H1 (cell line): ENCODE measurements at regions not wholly inside any gene's neighbourhood (a gene's known extent, or its start where the extent isn't known, plus 50 kb on each side); places are given as distances from the start of the nearest gene placed in this dataset.

Source experiments
- BRCA1 ChIP-seq: IDR thresholded peaks from 2 replicates; pipeline ENCODE4 v1.6.1; 2012; ENCODE audit warnings: low read depth, low read length, improper control_type of control experiment
- CHD1 ChIP-seq: IDR thresholded peaks from 2 replicates; pipeline ENCODE4 v1.6.1; 2012; ENCODE audit warnings: low read depth, low read length, improper control_type of control experiment
- FOSL1 ChIP-seq: IDR thresholded peaks from 2 replicates; pipeline ENCODE4 v1.6.1; 2011; ENCODE audit warnings: mild to moderate bottlenecking, low read depth, low read length, moderate library complexity; ENCODE audit not compliant: insufficient read depth
- JUND ChIP-seq: IDR thresholded peaks from 2 replicates; pipeline ENCODE4 v1.6.1; 2011; ENCODE audit warnings: mild to moderate bottlenecking, improper control_type of control experiment, low read length
- NRF1 ChIP-seq: IDR thresholded peaks from 2 replicates; pipeline ENCODE4 v1.6.1; 2011; ENCODE audit warnings: mild to moderate bottlenecking, low read depth, low read length, improper control_type of control experiment
- POU5F1 ChIP-seq: IDR thresholded peaks from 2 replicates; pipeline ENCODE4 v1.6.1; 2011; ENCODE audit warnings: low read depth, mild to moderate bottlenecking, low read length, moderate library complexity
- SP1 ChIP-seq: IDR thresholded peaks from 2 replicates; pipeline ENCODE4 v1.6.1; 2011; ENCODE audit warnings: low read depth, low read length
- TAF7 ChIP-seq: optimal IDR thresholded peaks from 2 replicates; pipeline ENCODE3; 2011; ENCODE audit warnings: low read depth, mild to moderate bottlenecking, inconsistent platforms, low read length, moderate library complexity, borderline replicate concordance
- YY1 ChIP-seq: IDR thresholded peaks from 2 replicates; pipeline ENCODE4 v1.6.1; 2011; ENCODE audit warnings: low read depth, mild to moderate bottlenecking, low read length
- TF ChIP-seq, protein P1 (sequence below): IDR thresholded peaks from 2 replicates; pipeline ENCODE4 v1.6.1; 2012; ENCODE audit warnings: low read length, inconsistent platforms
- TF ChIP-seq, protein P2 (sequence below): fragments of 300-600 bp; sonication (generic); IDR thresholded peaks from 2 replicates; pipeline ENCODE4 v1.7.1; 2012; ENCODE audit warnings: low read length, moderate library complexity, mild to moderate bottlenecking, inconsistent platforms; ENCODE audit not compliant: insufficient replicate concordance

DNA sequence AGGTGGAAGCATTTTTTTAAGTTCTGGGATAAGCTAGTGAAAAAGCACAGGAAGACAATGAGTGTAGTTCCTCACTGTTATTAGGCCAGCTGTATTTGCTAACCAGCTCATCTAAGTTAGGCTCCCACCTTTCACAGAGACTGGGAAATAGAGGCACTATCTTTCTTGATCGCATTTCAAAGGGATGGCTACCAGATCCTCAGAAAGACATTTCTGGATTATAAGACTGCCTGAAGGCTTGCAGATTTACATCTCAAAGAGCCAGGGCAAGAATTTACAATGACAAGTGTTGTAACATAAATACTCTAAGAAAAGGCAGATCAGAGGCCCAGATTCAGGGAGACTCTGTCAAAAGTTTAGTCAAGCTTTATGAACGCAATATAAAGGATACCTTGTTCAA is 1005.5 kb downstream of the PCDH9 start (continued):
- TF ChIP-seq BRCA1 (no peak), SP1 (peak; percentile 81), CHD1 (no peak), JUND (0 out of 2 replicates have a peak, but pooled peaks have one; percentile 6), POU5F1 (peak; percentile 92; the same call in 1 of the 2 replicates), FOSL1 (no peak), YY1 (no peak), NRF1 (no peak), TAF7 (no peak)
- TF ChIP-seq, protein P1, sequence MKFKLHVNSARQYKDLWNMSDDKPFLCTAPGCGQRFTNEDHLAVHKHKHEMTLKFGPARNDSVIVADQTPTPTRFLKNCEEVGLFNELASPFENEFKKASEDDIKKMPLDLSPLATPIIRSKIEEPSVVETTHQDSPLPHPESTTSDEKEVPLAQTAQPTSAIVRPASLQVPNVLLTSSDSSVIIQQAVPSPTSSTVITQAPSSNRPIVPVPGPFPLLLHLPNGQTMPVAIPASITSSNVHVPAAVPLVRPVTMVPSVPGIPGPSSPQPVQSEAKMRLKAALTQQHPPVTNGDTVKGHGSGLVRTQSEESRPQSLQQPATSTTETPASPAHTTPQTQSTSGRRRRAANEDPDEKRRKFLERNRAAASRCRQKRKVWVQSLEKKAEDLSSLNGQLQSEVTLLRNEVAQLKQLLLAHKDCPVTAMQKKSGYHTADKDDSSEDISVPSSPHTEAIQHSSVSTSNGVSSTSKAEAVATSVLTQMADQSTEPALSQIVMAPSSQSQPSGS = peak; percentile 72; the same call in 1 of the 2 replicates
- TF ChIP-seq, protein P2, sequence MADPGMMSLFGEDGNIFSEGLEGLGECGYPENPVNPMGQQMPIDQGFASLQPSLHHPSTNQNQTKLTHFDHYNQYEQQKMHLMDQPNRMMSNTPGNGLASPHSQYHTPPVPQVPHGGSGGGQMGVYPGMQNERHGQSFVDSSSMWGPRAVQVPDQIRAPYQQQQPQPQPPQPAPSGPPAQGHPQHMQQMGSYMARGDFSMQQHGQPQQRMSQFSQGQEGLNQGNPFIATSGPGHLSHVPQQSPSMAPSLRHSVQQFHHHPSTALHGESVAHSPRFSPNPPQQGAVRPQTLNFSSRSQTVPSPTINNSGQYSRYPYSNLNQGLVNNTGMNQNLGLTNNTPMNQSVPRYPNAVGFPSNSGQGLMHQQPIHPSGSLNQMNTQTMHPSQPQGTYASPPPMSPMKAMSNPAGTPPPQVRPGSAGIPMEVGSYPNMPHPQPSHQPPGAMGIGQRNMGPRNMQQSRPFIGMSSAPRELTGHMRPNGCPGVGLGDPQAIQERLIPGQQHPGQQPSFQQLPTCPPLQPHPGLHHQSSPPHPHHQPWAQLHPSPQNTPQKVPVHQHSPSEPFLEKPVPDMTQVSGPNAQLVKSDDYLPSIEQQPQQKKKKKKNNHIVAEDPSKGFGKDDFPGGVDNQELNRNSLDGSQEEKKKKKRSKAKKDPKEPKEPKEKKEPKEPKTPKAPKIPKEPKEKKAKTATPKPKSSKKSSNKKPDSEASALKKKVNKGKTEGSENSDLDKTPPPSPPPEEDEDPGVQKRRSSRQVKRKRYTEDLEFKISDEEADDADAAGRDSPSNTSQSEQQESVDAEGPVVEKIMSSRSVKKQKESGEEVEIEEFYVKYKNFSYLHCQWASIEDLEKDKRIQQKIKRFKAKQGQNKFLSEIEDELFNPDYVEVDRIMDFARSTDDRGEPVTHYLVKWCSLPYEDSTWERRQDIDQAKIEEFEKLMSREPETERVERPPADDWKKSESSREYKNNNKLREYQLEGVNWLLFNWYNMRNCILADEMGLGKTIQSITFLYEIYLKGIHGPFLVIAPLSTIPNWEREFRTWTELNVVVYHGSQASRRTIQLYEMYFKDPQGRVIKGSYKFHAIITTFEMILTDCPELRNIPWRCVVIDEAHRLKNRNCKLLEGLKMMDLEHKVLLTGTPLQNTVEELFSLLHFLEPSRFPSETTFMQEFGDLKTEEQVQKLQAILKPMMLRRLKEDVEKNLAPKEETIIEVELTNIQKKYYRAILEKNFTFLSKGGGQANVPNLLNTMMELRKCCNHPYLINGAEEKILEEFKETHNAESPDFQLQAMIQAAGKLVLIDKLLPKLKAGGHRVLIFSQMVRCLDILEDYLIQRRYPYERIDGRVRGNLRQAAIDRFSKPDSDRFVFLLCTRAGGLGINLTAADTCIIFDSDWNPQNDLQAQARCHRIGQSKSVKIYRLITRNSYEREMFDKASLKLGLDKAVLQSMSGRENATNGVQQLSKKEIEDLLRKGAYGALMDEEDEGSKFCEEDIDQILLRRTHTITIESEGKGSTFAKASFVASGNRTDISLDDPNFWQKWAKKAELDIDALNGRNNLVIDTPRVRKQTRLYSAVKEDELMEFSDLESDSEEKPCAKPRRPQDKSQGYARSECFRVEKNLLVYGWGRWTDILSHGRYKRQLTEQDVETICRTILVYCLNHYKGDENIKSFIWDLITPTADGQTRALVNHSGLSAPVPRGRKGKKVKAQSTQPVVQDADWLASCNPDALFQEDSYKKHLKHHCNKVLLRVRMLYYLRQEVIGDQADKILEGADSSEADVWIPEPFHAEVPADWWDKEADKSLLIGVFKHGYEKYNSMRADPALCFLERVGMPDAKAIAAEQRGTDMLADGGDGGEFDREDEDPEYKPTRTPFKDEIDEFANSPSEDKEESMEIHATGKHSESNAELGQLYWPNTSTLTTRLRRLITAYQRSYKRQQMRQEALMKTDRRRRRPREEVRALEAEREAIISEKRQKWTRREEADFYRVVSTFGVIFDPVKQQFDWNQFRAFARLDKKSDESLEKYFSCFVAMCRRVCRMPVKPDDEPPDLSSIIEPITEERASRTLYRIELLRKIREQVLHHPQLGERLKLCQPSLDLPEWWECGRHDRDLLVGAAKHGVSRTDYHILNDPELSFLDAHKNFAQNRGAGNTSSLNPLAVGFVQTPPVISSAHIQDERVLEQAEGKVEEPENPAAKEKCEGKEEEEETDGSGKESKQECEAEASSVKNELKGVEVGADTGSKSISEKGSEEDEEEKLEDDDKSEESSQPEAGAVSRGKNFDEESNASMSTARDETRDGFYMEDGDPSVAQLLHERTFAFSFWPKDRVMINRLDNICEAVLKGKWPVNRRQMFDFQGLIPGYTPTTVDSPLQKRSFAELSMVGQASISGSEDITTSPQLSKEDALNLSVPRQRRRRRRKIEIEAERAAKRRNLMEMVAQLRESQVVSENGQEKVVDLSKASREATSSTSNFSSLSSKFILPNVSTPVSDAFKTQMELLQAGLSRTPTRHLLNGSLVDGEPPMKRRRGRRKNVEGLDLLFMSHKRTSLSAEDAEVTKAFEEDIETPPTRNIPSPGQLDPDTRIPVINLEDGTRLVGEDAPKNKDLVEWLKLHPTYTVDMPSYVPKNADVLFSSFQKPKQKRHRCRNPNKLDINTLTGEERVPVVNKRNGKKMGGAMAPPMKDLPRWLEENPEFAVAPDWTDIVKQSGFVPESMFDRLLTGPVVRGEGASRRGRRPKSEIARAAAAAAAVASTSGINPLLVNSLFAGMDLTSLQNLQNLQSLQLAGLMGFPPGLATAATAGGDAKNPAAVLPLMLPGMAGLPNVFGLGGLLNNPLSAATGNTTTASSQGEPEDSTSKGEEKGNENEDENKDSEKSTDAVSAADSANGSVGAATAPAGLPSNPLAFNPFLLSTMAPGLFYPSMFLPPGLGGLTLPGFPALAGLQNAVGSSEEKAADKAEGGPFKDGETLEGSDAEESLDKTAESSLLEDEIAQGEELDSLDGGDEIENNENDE = peak; percentile 91
